D341Med (cell line): ENCODE measurements at regions not wholly inside any gene's neighbourhood (a gene's known extent, or its start where the extent isn't known, plus 50 kb on each side); places are given as distances from the start of the nearest gene placed in this dataset.
"Not testable (repeated sequence)": the region's sequence is repeated elsewhere in the genome, so short reads cannot be mapped to it uniquely, and the experiment has no call there.

Experiments
- DNase-seq: peaks from one replicate; pipeline ENCODE4 v3.0.0; 2012; ENCODE audit warnings: low spot score

DNA sequence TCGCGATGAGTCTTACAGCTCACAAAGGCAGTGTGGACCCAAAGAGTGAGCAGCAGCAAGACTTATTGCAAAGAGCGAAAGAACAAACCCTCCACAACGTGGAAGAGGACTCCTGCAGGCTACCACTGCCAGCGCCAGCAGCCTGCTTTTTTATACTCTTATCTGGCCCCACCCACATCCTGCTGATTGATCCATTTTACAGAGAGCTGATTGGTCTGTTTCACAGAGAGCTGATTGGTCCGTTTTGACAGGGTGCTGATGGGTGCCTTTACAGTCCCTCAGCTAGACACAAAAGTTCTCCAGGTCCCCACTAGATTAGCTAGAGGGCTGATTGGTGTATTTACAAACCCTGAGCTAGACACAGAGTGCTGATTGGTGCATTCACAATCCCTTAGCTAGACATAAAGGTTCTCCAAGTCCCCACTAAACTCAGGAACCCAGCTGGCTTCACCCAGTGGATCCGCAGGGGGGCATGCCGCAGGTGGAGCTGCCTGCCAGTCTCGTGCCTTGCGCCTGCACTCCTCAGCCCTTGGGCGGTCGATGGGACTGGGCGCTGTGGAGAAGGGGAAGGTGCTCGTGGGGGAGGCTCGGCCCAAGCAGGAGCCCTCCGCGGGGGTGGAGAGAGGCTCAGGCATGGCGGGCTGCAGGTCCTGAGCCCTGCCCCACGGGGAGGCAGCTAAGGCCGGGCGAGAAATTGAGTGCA lies 75.7 kb downstream of the QDPR start:
- DNase-seq = not testable (repeated sequence)

DNA sequence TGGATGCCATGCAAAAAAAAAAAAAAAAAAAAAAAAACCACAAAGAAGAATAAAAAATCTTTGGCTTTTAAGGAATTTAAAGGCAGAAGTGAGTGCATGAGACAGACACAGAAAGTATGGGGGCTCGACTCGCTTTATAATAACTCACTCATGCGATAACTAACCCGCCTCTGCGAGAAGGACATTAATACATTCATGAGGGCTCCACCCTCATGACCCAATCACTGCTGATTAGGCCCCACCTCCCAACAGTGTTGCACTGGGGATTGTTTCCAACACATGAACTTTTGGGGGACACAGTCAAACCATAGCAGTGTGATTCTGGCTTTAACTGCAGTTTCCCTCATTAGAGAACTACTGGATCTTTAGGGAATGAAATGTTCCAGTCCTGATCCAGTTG lies 78.1 kb downstream of the QDPR start:
- no peak for DNase-seq

DNA sequence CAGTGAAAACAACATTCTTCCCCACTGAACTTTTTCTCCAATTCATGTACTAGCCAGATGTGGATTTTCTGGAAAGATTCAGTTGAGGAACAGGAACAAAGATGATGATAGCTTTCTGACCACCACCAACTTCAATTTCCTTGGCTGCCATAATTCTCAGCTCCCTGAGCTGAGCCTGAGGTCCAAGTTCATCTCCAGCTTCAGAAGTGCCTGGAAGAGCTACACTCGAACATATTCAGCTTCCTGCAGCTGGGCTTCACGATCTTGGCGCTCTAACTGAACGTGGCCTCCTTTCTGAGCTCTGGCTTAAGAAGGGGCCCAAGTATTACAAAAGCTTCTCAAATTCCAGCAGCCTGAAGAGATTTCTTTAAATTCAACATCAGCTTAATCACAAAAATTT lies 83.9 kb downstream of the QDPR start:
- DNase-seq = no peak

DNA sequence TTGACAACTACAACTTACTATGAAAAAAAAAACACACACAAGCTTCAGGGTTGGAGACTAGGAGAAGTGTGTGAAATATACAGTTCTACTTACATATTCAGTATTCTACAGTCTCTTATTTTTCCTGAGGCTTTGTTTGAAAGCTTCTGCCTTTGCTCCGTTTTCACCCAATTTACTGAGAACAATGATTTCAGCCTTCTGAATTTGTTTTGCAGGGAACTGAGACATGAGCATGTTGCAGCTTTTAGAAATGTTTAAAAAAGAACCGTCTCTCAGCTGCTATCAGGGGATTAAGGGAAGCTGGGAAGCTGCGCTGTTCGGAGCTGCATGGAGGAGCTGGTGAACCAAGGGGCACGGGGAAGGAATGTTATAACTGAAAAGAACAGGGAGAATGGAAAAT lies 85.7 kb downstream of the QDPR start:
- no peak for DNase-seq

DNA sequence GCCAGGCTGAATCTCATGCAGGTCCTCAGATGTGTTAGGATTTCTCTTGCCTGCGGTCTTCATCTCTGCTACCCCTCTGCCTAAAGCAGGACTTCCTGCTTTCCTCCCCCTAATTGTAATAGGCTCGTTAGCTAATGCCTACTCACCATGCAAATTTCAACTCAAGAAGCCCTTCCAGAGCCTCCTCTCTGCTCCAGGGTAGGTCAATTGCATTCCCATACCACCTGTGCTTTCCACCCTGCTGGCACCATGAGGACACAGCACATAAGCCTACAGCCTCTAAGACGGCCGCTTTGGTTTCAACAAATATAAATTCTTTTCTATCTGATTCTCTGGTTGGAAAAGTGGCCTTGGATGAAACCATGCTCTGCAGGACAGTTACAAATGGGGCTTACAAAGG lies 93.9 kb downstream of the QDPR start:
- no peak for DNase-seq

GRCh38 chr4:17414392-17414791 lies 97.5 kb downstream of the QDPR start:
- DNase-seq = no peak

DNA sequence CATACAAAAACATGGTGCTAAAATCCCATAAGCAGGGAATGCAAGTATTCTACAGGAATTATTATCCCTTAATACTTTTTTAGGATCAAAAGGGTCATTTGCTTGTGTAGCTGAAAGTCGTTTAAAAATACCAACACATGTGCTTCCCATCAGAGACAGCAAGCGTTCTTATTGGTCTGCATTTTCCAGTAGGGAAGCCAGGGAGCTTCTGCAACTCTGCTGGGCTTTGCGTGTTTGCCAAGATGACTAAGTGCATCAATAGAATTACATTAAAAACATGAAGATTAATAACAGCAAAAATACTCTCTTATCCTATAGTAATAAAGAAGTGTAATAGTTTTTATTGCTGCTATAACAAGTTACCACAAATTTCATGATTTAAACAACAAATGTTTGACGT lies 111.2 kb downstream of the QDPR start:
- no peak for DNase-seq

DNA sequence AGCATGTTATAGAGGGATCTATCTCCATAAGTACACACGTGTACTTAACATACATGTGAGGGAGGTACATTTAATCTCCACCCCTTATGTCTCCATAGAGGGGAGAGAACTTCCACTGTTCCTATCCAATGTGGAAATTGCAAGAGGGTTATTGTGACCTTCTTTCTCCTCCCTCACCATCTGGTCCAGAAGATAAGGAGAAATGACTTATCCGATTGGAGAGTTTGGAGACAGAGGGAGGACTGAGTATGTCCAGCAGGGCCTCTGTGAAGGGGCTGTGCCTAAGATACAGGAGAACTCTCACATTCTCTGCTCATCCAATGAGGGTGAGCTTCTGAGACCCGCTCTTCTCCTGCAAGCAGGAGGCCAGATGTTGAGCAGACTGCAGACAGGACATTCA lies 113.1 kb downstream of the QDPR start:
- DNase-seq = no peak

- no peak for DNase-seq
Observed at GRCh38 chr4:17398035-17398434, 113.9 kb downstream of the QDPR start.

DNA sequence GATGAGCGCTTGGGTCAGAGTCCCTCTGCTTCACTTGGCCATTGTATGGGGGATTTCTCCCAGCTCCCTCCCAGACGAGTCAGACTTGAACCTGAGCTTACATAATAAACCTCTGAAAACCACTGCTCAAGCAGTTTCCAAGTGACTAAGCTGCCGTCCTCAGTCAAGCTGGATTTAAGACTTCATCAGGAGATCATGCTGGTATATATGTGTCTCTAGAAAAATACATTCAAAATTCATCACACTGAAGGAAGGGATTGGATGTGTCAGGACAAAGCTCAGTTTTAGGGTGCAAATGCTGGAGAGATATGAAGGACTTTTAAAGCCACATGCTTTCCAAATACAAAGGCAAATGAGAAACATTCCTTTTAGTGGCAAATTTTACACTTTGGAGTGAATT lies 114.3 kb downstream of the QDPR start:
- DNase-seq = no peak

DNA sequence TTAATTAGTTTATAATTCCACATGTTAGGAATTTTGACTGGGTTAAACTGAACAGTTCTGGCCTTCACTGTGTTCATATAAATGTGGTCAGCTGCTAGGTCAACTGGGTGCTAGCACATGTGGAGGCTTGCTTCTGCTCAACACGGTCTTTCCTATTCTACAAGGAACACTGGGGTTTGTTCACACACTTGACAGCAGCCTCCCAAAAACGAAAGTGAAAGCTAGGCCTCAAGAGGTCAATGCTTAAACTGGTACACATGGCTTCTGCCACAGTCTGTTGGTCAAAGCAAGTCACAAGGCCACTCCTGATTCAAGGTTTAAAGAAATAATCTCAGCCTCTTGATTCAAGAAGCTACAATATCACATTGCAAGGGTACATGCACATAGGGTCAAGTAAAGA lies 126.5 kb downstream of the QDPR start:
- DNase-seq = no peak

GRCh38 chr4:17380347-17380746 lies 131.5 kb downstream of the QDPR start:
- no peak for DNase-seq

GRCh38 chr4:17376205-17376604 lies 135.7 kb downstream of the QDPR start:
- DNase-seq = no peak

DNA sequence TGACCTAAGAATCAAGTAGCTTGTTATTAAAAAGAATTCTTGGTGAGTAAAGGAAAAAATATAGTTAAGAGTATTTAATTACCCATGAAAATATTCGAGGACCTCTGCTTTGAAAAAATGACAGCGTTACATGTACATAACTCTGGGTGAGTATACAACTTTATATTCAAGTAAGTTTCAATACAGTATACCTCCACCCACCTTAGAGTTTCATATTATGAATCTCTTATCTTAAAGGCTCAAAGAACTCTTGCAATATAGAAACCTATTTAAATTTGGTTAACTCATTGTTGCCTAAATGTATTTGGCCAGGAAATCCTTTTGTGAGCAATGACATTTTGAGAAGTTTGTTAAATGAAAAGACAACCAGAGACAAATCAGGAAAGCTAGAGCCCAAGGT lies 138.2 kb downstream of the QDPR start:
- DNase-seq = no peak

- no peak for DNase-seq
Observed at GRCh38 chr4:17370818-17371217, 141.1 kb downstream of the QDPR start.

DNA sequence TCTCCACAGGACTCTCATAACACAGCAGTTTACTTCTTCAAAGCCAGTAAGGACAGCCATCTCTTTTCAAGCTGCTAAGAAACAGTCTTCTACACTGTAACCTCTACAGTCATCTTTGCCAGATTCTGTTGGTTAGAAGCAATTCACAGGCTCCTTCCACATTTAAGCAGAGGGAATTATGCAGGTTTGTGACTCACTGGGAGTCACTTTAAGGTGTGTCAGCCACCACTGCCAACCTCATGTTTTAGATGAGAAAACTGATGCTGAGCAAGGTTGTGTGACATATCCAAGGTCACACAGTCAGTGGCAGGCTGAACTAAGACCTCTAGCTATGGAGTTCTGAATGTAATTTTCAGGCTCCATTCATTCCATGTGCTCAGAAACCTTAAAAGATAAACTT lies 143.5 kb downstream of the QDPR start:
- DNase-seq = no peak

DNA sequence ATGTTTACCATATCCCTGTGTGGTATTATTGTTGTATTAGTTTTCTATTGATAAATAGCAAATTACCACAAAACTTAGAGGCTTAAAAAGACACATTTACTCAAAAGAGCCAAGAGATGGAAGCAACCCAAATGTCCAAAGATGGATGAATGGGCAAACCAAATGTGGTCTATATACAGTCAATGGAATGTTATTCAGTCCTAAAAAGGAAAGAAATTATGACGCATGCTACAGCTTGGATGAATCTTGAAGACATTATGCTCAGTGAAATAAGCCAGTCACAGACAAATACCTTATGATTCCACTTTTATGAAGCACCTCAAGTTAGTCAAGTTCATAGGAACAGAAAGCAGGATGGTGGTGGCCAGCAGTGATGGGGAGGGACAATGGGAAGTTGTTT lies 144.7 kb downstream of the QDPR start:
- no peak for DNase-seq

DNA sequence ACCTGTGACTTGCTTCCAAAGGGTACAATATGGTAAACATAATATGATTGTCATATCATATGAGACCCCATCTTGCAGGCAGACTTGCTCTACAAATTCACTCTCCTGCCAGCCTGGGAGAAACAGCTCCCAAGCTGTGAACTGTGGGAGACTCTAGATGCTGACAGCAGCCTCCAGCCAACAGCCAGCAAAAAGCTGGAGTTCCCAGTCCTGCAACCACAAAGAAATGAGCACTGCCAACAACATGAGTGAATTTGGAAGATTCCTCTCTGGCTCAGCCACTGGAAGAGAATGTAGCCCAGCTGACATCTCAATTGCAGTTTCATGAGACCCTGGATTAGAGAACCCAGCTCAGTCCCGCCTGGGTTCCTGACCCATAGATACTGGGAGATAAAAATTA lies 145.4 kb downstream of the QDPR start:
- DNase-seq = no peak

DNA sequence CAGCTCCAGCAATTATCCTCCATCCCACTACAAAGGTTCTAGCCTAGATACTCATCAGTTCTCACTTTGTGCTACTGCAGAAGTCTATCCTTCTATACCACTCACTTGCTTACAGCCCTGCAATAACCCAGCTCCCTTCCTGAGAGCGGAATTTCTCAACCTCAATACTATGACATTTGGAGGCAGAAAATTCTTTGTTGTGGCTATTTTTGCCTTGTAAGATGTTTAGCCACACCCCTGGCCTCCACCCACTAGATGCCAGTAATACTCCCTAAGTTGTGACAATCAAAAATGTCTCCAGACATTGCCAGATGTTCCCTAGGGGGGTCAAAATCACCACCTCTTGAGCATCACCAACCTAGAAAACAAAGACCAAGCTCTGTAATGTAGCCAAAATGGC lies 149.5 kb downstream of the QDPR start:
- DNase-seq = no peak

- no peak for DNase-seq
Observed at GRCh38 chr4:17358241-17358640, 153.6 kb downstream of the QDPR start.

GRCh38 chr4:17356926-17357325 lies 155.0 kb downstream of the QDPR start:
- no peak for DNase-seq

GRCh38 chr4:17352357-17352756 lies 159.5 kb downstream of the QDPR start:
- no peak for DNase-seq

- DNase-seq = peak; percentile 31
Observed at GRCh38 chr4:17347445-17347844, 164.4 kb downstream of the QDPR start.

- no peak for DNase-seq
Observed at GRCh38 chr4:17339376-17339775, 172.5 kb downstream of the QDPR start.

- no peak for DNase-seq
Observed at GRCh38 chr4:17336986-17337385, 174.9 kb downstream of the QDPR start.
